GM21786 (cell line): ENCODE measurements at regions not wholly inside any gene's neighbourhood (a gene's known extent, or its start where the extent isn't known, plus 50 kb on each side); places are given as distances from the start of the nearest gene placed in this dataset.
"Not testable (repeated sequence)": the region's sequence is repeated elsewhere in the genome, so short reads cannot be mapped to it uniquely, and the experiment has no call there.

Experiments
- ATAC-seq: cut with Tn5 transposase; IDR thresholded peaks from one replicate; pipeline ENCODE4 v1.9.1; 2021; ENCODE audit not compliant: unreplicated experiment

DNA sequence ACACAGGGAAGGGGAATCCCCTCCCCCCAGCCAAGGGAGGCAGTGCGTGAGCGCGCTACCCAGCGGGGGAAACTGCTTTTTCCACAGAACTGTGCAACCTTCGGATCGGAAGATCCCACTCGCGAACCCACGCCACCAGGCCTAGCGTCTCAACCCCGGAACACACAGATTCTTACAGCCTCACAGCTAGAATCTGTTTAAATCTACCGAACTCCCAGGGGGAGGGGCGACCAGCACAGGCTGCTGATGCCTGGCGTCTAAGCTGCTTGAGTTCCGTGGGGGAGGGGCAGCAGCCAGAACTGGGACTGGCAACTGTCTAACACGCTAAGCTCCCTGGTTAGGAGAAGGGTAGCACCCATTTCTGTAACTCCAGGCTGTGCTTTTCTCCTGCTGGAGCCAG lies 217.3 kb upstream of the TENT5A start:
- no peak for ATAC-seq

DNA sequence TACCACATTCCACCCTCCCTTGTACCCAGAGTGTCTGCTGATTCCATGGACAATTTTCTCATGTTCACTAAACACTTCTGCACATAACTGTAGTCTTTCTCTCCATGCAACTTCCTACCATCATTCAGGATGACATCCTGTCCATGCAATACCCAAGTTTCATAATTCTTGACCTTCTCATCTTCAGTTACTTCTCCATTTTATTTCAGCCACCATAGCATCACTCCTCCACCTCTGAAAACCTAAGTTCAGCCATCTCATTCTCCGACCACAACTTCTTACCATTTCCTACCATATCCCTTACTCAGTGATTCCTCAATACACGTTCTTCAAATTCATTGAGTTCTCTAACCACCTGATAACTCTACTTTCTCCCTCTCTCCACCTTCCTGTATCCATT lies 216.5 kb upstream of the TENT5A start:
- ATAC-seq: no peak

DNA sequence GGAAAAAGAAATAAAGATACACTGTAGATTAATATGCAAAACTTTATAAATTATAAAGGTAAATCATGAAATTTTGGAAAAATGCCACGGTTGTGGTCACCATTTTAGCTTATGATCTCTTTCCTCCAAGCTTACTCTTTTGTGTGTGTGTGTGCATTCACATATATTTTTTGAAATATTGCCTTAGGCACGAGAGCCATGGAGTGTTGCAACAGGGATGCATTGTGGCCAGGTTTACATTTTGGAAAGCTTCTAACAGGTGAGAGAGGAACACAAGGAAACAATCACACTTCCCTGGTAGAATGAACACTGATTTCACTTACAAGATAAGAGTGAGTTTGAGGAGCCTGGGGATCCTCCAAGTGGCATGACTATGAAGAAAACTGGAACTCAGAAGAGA lies 214.5 kb upstream of the TENT5A start:
- ATAC-seq: no peak

DNA sequence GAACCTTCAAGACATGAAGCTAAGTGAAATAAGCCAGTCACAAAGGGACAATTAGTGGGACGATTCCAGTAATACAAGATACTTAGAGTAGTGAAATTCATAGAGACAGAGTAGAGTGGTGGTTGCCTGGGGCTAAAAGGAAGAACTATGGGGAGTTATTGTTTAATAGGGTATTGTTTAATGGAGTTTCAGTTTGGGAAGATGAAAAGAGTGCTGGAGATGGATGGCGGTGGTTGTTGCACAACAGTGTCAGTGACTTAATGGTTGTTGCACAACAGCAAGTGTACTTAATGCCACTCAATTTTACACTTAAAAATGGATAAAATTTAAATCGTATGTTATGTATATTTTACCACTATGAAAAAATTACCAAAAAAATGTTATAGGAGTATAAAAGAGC lies 209.7 kb upstream of the TENT5A start:
- ATAC-seq: no peak

DNA sequence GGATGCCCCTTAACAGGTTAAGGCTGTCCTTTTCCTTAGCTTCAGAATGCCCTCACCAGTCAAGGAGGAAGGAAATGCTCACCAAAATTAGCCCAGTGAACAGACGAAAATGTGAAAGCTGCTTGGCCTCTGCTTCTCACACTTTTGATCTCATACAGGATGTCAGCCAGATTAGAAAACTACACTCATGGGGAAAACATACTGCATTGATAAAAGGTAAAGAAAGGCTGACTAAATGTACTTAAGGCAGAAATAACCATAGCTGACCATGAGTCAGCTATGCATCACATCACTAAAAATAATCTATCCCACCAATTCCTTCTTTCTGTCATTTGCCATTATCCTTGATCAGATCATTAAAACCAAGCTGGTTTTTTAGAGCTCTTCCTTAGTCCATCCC lies 198.4 kb upstream of the TENT5A start:
- peak; percentile 78 for ATAC-seq

DNA sequence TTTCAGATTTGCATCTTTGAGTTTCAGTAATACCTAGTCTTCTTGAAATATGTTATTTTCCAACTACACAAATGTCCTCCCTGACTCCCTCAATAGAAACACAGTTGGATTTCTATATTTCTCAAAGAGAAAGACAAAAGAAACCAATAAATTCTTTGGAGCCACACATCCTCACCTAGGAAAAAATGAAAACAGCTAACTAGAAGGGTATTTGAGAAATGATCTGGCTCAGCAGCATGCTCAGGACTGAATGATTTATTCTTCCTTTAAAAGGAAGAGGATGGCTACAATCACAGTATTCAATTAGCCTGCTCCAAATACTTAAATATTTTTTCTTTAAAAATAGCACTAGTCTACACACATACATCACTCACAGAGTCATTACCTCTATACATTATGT lies 196.4 kb upstream of the TENT5A start:
- no peak for ATAC-seq

DNA sequence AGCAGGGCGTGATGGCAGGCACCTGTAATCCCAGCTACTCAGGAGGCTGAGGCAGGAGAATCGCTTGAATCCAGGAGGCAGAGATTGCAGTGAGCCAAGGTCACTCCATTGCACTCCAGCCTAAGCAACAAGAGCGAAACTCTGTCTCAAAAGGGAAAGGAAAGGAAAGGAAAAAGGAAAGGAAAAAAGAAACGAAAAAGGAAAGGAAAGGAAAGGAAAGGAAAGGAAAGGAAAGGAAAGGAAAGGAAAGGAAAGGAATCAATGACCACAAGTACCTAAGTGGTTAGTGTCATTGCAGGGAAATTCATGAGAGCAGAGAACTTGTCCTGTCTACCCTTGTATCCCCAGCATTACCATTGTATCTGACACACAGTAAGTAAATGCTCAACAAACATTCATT lies 195.7 kb upstream of the TENT5A start:
- not testable (repeated sequence) for ATAC-seq

DNA sequence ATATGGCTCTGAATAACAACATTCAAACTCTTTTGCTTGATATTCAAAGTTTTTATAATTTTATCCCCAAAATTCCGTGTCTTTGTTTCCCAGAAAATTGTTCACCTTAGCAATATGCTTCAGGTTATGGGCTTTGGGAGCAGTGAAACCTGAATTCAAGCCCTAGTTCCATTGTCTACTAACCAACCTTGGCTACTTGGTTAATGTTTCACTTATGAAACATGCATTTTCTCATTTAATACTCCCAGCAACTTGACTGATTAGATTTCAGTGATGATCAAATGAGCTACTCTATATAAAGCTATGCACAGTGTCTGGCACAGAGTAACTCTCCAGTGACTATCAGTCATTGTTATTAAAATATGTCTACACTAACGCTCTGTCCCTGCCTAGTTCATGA lies 192.2 kb upstream of the TENT5A start:
- no peak for ATAC-seq

DNA sequence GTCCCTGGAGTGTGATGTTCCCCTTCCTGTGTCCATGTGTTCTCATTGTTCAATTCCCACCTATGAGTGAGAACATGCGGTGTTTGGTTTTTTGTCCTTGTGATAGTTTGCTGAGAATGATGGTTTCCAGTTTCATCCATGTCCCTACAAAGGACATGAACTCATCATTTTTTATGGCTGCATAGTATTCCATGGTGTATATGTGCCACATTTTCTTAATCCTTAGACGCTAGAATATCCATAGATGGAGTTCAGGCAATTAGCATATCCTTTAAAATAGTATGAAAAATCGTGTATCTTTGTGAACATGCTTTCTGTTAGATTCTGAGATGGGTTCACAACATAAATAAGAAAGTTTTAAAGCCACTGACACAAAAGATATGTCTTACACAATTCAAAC lies 190.4 kb upstream of the TENT5A start:
- ATAC-seq: not testable (repeated sequence)

DNA sequence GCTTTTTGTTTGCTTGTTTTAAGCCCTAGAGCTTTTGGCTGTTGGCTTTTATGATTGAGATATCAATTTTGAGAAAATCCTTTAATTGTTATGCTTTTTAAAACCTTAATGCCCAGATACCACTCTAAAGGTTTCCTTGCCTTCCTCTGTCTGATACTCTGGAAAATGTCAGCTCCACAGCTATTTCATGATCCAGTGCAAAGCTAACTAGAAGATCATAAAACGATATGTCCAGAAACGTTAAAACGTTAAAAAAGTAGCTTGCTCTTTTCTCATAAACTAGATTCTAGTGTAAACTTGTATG lies 189.5 kb upstream of the TENT5A start:
- ATAC-seq: no peak

DNA sequence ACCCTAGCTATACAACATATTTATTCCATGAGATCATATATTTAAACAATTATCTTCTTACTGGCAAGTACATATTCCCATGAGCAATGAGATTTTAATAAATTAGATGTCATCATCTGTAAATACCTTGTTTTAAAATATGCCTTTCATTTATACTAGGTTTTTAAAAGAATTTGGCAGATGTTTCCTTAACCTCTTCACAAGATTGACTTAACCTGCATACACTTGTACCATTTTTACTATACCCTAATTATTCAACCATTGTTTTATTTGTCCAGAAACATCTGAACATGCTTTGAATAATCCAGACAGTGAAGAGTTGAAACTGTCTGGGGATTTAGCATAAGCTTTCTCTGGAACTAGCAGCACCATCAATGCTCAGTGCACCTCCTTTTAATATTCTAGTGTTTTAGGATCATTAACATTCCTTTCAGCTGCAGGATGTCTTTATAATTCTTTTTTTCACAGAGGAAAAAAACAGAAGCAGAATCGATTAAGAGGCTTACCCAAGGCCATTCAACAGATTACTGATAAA lies 188.0 kb upstream of the TENT5A start:
- ATAC-seq: no peak

DNA sequence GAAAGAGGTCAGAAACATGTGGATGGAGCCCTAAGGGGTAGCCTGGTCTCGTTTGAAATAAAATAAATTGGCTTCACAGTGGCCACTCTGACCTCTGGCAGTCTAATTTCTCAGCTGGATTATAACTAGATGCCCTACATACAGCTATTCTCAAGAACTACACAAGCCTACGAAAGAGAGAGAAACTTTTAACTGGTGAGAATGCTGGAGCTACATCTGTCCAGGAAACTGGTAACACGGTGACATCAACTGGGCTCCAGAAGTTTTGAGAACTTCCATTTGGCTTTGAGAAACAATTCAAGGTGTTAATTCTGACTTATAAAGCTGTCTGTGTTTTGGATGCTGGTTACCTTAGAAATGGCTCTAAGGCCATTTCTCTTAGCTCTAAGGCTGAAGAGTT lies 187.3 kb upstream of the TENT5A start:
- no peak for ATAC-seq

DNA sequence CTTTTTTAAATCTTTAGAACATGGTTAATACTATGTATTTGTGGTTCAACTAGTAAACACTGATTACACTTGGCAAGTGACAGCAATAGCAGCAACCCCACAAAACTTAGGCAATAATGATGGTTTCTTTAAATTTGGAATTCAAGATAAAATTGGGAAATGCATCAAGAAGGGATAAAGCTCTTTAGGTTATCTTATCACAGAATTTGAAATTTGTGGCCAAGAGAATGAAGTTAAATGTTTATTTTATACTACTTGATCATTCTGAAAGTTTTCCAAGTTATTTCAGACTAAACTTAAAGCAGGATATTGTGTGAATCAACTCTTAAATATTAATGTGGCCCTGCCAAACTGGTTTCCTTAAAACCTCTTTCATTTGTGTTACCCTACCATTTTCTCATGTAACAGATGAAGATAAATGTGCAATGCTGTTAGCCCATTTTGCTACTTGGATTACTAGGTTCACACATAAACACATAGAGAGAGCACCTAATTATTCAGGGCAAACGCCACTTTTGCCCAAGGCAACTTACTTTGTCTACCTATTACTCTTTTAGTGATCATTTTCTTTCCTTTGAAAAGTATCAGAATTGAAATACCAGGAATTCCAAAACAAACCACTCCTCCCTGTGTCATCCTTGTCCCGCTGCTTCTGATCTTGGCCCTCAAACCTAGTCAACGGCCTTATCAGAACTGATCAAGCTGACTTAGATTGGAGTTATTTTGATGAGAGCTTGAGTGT lies 186.7 kb upstream of the TENT5A start:
- no peak for ATAC-seq

DNA sequence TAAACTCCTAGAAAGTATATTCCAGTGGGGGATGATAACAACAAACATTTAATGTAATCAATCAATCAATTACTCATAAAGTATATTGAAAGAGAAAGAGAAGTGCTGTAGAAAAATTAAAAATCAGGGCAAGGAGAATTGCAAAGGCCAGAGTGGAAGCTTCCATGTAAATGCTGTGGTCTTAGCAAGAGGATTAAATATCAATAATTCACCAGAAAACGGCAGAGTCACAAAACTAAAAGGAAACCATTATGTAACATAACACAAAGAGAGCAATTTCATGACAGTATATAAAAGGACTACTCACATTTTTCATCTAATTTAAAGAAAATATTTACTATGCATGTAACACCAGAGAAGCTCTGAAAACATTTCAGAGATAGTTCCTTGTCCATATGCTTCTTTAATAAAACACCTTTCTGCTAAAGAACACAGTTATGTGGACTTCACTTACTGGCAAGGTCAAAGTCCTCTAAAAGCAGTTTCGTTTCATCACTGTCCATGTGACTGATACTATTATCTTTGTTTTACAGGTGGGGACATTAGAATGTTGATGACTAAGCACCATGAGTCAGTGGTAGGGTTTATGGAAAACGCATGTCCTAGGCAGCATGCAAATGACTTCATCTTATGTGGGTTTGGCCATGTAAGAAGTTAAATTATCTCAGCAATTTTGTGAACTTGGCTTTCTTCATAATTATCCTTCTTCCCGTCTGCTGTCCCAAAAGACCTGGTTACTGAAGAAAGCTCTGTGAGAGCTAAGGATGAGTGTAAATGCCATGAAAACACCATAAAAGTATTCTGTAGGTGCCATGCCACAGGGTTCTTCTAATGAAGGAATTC lies 185.8 kb upstream of the TENT5A start:
- peak; percentile 88 for ATAC-seq

DNA sequence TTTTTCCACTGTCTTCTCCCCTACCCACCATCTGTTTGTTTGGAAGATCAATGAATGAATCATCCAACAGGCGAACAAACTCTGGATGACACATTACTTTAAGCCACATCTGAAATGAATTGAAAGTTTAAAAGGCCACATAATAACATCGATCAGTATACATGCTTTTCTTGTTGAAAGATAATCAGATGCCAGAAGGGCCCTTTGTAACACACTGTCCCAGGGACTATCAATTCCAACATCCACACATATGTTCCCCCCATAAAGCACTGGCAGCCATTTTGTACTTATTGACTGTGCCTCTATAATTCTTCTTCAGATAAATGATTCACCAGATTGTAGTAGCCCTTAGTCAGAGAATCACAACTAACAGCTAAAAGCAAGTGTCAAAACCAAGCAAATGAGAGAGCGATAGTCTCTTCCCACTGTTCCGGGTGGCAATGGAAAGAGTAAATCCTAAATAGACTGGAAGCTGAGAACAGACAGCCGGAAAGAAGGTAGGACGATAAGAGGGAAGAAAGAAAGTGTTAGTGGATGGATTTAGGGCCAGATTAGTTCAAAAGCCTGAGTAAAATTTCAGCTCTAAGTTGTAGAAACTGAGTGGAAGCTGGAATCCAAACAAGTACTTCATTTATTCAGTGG lies 184.9 kb upstream of the TENT5A start:
- no peak for ATAC-seq

DNA sequence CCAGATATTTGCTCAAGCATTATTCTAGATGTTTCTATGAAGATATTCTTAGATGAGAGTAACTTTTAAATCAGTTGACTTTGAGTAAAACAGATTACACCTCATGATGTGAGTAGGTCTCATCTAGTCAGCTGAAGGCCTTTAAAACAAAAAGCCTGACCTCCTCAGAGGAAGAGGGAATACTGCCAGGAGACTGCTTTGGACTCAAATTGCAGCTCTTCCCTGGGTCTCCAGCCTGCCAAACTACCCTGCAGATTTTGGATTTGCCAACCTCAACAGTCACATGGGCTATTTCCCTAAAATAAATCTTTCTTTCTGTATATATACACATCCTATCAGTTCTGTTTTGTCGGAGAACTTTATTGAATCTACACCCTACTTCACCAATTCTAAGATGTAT lies 182.5 kb upstream of the TENT5A start:
- ATAC-seq: no peak

DNA sequence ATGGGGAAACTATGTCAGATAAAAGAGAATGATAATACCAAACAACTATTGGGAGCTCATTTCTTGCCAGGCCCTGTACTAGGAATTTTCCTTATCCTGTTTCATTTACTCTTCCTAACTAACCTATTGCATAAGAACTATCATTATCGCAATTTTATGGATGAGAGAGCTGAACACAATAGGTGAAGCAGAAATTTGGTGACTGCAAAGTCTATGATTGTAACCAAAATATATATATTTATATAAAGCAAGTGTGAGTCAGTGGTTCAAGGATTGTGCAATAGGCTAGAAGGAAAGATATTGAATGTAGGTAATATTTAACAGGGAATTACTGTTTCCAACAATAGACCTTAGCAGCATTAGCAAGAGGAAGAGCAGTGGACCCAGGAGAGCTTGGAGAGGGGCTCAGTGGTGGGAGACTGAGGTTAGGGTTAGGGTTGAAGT lies 181.1 kb upstream of the TENT5A start:
- ATAC-seq: no peak

DNA sequence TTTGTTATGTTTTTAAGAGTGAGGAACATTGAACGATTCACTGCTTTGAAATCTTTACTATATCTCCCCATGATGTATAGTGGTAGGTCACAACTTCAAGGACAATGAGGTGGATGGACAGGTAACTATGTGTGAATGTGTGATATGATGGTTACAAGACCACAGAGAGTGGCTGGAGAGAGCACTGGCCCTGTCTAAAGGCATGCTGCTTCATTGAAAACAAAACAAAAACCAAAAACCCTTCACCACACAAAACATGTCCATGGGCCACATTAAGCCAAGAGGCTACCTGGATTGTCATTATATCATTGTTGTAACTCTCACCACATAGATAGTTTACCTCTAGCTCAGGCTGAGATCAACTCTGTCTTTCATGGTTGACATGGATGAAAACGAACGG lies 180.6 kb upstream of the TENT5A start:
- no peak for ATAC-seq

DNA sequence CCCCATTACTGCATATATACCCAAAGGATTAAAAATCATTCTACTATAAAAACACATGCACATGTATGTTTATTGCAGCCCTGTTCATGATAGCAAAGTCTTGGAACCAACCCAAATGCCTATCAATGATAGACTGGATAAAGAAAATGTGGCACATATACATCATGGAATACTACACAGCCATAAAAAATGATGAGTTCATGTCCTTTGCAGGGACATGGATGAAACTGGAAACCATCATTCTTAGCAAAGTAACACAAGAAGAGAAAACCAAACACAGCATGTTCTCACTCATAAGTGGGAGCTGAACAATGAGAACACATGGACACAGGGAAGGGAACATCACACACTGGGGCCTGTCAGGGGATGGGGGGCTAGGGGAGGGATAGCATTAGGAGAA lies 180.0 kb upstream of the TENT5A start:
- not testable (repeated sequence) for ATAC-seq

DNA sequence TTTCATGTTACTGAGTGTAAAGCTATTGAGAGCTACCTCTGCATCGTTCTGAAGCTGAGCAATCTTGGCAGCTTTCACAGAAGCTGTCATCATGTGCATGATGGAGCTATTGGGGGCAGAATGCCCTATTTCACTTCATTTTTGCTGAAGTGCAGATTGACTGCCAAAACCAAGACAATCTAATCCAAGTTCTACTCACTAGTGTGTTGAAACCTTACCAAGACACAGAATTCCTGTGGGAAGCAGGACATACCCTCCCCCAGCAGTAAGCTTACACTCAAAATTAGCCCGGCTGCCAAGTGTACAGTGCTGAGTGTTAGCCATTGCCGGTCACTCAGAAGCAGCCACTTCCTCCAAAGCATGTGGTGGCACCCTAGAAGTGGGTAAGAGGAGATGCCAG lies 177.3 kb upstream of the TENT5A start:
- no peak for ATAC-seq

DNA sequence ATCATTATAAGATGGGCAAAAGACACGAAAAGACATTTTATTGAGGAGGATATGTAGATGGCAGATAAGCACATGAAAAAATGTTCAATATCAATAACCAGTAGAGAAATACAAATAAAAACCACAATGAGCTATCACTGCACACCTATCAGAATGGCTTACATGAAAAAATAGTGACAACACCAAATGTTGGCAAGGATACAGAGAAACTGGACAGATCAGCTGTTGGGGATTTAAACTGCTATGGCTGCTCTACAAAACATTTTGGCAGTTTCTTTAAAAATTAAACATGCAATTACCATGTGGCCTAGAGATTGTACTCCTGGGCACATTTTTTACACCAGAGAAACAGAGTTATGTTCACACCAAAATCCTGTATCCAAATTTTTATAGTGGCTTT lies 172.7 kb upstream of the TENT5A start:
- ATAC-seq: no peak
